GM21737 (cell line): ENCODE measurements at regions not wholly inside any gene's neighbourhood (a gene's known extent, or its start where the extent isn't known, plus 50 kb on each side); places are given as distances from the start of the nearest gene placed in this dataset.

ENCODE experiments used
- ATAC-seq: cut with Tn5 transposase; IDR thresholded peaks from one replicate; pipeline ENCODE4 v1.9.1; 2021; ENCODE audit warnings: mild to moderate bottlenecking, moderate library complexity; ENCODE audit not compliant: unreplicated experiment

GRCh38 chr1:72697410-72697809, 415.1 kb upstream of the NEGR1 start:
- no peak for ATAC-seq

- no peak for ATAC-seq
These were observed 411.6 kb upstream of the NEGR1 start for GRCh38 chr1:72693899-72694298.

- ATAC-seq, result no peak
These were observed 411.0 kb upstream of the NEGR1 start for GRCh38 chr1:72693376-72693775.

GRCh38 chr1:72690871-72691270, 408.5 kb upstream of the NEGR1 start:
- no peak for ATAC-seq

- no peak for ATAC-seq
These were observed 396.3 kb upstream of the NEGR1 start for GRCh38 chr1:72678683-72679082.

- no peak for ATAC-seq
These were observed 388.6 kb upstream of the NEGR1 start for GRCh38 chr1:72670902-72671301.

GRCh38 chr1:72662918-72663317, 380.6 kb upstream of the NEGR1 start:
- no peak for ATAC-seq

GRCh38 chr1:72650843-72651435, 368.6 kb upstream of the NEGR1 start:
- no peak for ATAC-seq

GRCh38 chr1:72649991-72650390, 367.7 kb upstream of the NEGR1 start:
- no peak for ATAC-seq

GRCh38 chr1:72649211-72649888, 367.0 kb upstream of the NEGR1 start:
- no peak for ATAC-seq

- no peak for ATAC-seq
These were observed 366.1 kb upstream of the NEGR1 start for GRCh38 chr1:72648465-72648864.

- ATAC-seq, result no peak
These were observed 360.8 kb upstream of the NEGR1 start for GRCh38 chr1:72643142-72643541.

- no peak for ATAC-seq
These were observed 355.3 kb upstream of the NEGR1 start for GRCh38 chr1:72637593-72637992.

- ATAC-seq, result no peak
These were observed 354.3 kb upstream of the NEGR1 start for GRCh38 chr1:72636631-72637030.

- ATAC-seq, result no peak
These were observed 353.4 kb upstream of the NEGR1 start for GRCh38 chr1:72635719-72636118.

GRCh38 chr1:72634946-72635345, 352.6 kb upstream of the NEGR1 start:
- ATAC-seq, result no peak

- ATAC-seq, result no peak
These were observed 349.1 kb upstream of the NEGR1 start for GRCh38 chr1:72631449-72631848.

GRCh38 chr1:72623299-72623708, 341.0 kb upstream of the NEGR1 start:
- peak; percentile 88 for ATAC-seq

GRCh38 chr1:72620453-72620852, 338.1 kb upstream of the NEGR1 start:
- ATAC-seq, result no peak

GRCh38 chr1:72606216-72606810, 324.0 kb upstream of the NEGR1 start:
- no peak for ATAC-seq

- no peak for ATAC-seq
These were observed 318.8 kb upstream of the NEGR1 start for GRCh38 chr1:72601035-72601674.
